ENCODE measurements at regions not wholly inside any gene's neighbourhood (a gene's known extent, or its start where the extent isn't known, plus 50 kb on each side); places are given as distances from the start of the nearest gene placed in this dataset.
"Not testable (repeated sequence)": the region's sequence is repeated elsewhere in the genome, so short reads cannot be mapped to it uniquely, and the experiment has no call there.

DNA sequence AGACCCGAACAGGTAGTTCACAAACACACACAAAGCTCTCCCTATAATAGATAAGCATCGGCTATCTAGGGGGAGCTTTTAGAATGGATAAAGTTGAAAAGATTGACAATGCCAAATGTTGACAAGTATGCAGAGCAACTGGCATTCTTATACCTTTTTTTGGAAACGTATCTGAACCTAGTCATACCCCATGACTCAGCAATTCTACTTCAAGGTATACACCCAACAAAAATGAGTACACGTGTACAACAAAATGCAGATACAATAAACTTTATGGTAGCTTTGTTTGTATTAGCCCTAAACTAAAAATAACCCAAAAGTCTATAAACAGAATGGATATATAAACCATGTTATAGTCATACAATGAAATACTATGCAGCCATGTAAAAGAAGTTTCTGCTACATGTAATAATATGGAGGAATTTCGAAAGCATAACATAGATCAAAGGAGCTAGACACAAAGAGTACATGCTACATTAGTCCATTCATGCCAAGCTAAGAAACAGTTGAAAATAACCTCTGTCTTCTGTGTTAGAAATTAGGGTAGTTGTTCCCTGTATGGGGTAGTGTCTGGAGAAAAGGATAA lies 718.5 kb upstream of the ZNF608 start:
- no peak for DNase-seq (ENCODE audit: low read depth in 3 of 3)

DNA sequence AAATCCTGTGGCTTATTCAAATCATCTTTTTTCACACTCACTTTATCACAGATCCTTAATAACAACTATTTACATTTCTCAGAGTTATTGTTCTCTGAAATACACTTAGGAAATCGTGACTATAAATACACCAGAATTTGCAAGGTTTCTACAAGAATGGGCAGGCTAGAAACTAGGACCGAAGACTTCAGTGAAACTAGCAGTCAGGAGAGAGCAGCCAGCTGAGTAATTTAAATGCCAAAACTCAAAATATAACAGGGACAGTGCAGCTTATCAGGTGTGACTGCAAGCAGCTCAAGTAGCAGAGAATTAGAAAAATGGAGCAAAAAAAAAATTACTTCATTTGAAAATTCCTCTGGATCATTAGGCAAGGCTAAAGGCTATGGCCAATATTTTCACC lies 719.3 kb upstream of the ZNF608 start:
- no peak for DNase-seq (ENCODE audit: low read depth in 3 of 3)

DNA sequence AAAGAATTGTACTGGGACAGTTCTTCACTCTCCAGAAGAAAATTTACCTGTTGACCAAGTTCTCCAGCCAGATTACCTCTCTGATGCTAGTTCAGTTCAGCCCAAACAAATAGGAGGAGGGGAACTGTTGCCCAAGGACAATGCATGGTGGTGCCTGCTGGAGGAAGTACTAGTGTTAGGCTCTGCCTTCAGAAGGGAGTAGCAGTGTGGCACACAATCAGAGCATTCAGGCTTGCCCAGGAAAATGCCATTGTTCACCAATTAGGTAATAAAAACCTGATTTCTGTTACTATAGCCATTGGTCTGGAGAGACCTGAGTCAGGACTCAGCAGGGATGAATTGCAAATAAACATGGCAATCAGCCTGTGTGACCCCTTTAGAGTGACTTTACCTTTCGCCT lies 720.8 kb upstream of the ZNF608 start:
- DNase-seq (ENCODE audit: low read depth in 3 of 3) = no peak

DNA sequence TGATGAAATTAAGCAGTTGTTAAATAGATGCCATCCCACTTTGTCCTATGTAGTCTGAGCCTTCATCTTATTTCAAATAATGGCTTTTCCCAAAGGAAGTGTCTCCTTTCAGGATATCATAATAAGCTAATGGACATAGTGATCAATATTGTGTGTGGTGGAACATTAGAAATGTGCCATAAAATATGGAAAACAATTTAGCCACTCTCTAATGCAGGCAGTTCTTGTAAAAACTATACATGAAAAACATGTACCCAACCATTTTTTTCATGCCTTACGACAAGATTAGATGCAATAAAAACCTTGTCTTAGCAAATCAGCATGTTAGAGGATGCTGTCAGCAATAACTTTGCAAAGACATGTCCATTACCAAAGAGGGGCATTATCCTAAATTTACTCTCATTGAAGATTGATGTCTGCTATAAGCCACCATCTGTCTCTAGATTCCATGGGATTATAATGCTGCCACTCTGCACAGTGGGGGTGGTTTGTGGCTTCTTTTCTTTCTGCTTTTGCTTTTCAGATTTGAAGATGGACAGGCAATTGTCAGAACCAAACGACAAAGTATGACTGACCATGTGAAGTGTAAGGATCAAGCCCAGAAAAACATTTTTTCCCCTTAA lies 724.0 kb upstream of the ZNF608 start:
- no peak for DNase-seq (ENCODE audit: low read depth in 3 of 3)

DNA sequence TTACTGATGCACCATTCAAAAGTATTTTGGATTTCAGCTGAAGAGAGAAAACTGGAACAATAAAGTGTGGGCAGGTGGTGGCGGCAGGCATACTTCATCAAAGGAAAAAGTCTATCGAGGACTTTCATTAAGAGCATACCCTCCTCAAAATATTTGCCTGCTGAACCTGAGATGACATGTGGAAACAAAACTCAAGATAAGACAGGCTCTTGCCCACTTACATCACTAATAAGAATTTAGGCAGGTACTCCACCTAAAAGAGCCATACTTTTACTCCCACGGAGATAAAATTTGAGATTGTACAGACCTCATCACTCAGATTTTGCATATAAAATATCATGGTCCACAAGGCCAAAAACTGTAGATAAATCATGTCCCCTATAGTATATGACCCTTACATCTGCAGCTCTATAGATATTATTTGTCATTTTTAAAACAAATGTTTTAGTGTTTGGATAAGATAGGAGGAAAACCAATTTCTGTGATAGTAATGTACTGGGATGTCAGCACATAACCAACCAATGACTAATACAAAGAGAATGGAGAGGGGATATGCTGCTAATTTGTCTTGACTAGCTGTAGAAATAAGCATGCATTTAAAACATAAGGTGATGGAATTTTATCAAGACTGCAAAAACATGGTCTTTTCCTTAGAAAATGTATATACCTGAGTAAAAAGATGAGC lies 730.6 kb upstream of the ZNF608 start:
- DNase-seq (ENCODE audit: low read depth in 3 of 3) = no peak

DNA sequence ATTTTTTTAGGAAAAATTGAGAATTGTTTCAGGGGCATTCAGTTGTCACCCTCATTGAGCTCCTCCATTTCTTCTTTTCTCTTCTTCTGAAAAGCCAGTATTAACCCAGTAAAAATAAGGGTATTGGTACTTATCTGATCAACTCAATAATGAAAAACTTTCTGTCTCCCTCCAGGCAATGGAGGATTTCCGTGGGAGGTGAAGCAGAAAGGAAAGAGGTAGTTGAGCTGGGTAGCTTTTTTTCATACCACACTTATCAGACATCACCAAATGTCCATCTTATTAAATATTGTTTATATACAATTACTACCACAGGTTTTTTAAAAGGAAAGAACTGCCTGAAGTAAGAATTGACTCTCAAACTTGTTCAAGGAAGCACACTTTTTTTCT lies 731.1 kb upstream of the ZNF608 start:
- DNase-seq (ENCODE audit: low read depth in 3 of 3) = no peak

DNA sequence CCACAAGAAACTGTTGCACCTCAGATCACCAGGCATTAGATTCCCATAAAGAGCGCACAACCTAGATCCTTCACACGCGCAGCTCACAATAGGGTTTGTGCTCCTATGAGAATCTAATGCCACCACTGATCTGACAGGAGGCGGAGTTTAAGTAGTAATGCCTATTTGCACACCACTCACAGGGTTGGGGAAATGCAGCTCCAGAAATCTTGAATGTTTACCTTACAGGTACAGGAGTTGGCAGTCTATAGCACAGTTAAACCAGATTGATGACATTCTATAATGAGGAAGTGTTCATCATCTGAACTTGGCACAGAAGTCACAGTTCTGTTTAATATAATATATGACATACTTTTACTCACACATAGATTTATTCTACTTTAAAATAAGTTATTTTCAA lies 732.2 kb upstream of the ZNF608 start:
- DNase-seq (ENCODE audit: low read depth in 3 of 3) = no peak

DNA sequence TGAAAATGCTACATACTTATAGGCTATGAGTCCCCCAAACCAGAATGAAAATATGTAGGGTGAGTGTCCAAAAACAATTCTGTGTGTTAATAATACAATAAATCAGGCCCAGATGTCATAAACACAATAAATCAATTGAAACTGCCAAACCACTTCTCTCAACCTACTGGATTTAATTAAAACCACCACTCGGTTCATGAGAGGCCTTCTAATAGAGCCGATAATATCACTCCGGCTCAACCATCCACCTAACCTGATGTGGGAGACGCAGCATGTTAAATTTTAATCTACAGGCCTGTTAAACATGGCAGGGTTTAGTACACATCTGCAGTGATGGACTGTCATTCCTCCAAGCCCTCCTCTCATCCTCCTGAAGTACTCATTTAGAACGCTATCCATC lies 734.5 kb upstream of the ZNF608 start:
- DNase-seq (ENCODE audit: low read depth in 3 of 3) = no peak

DNA sequence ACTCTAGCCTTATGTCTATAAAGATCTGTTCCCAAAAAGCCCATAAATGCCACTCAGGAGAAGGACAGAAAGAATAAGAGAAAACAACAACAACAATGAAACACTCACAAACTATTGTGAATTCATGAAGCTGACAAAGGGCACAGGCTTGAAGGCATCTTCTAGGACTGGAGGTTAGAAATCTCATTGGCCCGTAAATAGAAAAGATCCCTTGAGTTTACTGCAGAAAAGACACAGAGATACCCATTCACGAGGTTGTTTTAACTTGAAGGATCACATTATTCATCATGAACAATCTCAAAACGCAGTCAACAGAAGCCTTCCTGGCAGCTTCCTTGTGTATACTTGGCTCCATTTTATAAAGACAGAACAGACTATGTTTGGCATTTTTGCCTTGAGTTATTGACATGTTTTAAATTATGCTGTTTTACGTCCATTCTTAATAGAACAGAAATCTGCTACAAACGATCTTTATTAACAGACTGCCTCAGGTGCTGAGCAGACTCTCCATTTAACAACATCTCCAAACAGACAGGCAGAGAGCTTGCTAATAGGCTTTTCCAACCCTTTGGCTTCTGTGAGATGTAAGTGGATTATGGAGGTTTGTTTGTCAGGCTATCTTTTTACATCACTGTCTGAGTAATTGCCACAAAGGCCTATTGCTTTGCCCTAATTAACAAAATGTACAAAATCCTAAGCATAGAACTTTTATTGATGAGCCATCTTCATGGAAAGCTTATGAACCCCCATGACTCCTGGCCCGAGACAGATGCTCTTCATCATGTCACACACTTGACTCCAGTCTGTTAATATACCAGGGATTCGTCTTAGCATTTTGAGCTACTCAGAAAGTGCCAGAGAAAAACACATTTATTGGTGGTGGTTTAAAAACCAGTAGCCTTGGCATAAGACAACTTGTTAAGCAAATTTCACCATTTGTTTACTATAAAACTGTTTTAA lies 735.3 kb upstream of the ZNF608 start:
- DNase-seq (ENCODE audit: low read depth in 3 of 3) = no peak

DNA sequence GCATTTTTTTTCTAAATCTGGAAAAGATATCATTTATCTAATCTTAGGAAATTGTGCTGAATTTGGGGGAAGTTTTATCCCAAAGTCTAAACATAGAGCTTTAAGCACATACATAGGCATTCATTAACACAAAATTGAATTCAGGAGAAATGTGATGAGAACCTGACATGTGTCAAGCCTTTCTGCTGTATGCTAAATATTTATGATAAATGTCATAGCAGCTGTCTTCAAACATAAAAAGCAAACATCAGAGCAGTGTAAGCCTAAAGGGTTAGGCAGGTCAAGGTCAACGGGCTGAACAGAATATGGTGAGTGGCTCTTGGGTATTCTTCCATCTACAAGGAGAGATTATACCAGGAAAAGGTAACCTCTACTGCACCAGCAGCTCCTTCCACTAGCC lies 737.2 kb upstream of the ZNF608 start:
- no peak for DNase-seq (ENCODE audit: low read depth in 3 of 3)

DNA sequence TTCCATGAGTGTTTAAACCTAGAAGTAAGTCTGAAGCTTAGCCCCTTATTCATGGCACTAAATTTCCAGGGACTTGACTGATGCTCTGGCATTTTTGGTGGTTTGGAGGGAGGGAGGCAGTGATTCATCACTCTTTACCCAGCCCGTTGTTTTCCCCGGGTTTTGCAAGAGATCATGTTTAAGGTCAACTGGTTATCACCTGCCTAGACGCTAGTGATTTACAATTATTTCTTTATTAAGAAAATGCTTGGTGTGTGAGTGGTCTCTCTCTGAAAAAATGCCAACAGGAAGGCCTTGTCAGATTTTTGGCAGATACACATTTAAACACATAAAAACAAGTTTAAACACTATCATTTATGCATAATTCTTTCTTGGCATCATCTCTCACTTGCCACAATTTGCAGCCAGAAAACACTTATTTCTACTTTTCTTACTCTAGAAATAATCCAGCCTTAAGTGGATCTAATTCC lies 737.9 kb upstream of the ZNF608 start:
- DNase-seq (ENCODE audit: low read depth in 3 of 3) = no peak

DNA sequence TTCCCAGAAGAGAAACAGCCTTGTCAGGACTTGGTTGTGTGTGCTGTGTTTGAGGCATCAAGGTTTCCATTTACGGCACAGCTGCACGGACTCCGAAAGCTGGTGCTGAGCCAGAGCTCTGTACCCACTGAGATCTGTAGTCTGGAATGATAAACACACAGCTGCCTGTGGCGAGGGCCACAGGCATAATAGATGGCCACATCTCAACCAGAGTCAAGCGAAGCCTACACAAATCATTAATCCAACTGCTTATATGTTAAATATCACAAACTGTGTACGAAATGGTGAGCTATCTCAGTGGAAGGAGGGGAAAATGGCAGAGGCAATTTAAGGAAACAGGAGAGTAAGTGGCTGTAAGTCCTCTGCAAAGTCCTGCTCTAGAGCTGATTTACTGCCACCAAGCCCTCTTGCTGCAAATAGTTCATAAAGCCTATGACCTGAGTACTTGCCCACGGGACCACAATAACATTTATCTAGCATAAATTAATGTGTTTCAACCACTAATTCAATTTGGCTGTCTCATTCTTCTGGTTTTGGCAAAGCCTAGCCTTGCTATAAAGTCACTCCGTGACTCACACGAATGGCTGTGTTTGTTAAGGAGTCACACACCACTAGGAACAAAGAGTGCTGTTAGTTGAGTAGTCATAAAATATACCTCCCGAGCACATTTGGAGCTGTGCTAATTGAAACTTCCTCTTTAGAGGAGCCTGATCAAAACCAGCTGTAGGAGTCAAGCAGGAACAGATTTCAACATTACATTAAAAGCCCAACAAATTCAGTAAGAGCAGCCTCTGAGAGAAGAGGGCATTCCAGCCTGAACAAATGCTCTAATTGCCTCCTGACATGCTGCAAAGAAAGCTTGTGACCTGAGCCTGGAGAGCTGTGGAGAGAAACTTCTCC lies 738.6 kb upstream of the ZNF608 start:
- no peak for DNase-seq (ENCODE audit: low read depth in 3 of 3)

DNA sequence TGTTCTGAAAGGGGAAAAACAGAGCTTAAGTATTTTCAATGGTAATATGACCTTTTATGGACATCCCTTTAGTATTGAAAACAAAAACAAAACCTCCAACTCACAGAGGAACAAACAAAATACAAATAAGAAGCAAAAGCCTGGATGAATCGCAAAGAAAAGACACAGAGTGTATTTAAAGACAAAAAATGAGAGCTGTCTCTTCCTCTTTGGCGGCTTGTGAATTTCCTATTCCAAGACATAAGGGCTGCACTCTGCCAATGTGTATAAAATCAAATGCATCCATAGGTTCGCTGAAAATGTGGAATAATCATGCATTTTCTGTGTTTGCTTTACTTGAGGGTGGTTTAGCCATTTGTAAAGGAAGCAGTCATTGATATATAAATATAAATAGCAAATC lies 739.3 kb upstream of the ZNF608 start:
- DNase-seq (ENCODE audit: low read depth in 3 of 3) = no peak

DNA sequence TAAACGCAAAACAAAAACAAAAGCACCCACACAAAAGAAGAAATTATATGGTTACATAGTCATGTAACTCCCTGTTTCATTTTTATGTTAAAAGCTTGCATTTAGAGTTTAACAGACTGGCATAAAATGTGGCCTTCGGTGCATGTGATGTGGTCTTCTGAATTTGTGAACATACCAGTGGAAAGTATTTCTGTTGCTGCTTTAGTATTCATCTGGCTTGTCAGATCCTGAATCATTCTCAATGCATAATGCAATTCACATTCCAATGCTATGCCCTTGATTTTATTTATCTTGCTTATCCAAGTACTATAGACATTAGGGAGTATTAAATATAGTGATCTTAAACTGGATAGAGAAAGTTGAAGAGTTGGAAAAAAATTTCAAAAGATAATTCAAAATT lies 740.2 kb upstream of the ZNF608 start:
- no peak for DNase-seq (ENCODE audit: low read depth in 3 of 3)

DNA sequence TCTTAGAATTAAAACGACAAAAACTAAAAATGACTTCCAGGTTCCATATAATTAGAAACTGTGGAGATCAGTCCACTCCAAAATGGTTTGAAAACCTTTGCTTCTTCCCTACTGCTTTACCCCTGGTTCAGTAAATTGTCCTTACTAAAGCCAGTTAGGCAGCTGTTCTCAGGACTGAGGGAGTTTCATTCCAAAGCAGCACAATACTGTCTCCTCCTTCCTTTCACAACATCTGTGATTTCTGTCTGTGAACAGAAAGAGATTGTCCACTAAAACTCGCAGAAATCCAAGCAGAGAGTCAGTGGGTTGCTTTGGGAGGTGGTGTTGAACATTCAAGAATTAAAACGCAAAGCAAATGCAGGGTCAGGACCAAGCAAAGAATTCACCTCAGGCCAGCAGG lies 740.8 kb upstream of the ZNF608 start:
- DNase-seq (ENCODE audit: low read depth in 3 of 3) = no peak

DNA sequence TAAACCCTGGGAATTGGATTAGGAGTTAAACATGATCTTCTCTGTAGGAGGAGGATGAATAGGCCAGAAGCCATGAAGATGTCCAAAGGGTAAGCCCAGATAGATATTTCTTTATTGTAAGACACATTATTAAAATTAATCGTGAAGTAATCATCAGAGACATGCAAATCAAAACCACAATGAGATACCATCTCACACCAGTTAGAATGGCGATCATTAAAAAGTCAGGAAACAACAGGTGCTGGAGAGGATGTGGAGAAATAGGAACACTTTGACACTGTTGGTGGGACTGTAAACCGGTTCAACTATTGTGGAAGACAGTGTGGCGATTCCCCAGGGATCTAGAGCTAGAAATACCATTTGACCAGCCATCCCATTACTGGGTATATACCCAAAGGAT lies 741.2 kb upstream of the ZNF608 start:
- not testable (repeated sequence) for DNase-seq (ENCODE audit: low read depth in 3 of 3)

DNA sequence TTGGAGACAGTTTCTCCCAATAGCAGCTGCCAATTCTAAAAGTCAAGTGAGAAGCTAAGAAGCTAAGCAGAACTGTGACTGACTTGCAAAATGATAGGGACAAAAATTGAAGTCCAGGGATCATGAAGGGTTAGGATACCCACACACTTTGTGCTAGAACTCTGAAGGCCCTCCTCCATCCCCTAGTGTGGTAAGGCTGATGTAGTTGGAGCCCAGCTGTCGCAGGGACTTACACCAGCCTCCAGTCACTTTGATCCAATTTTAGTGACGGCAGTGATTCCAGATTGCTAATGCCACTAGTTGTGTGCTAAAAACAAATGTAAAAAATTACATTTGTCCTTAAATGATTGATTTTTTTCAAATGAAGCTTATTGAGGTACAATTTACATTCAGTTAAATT lies 742.7 kb upstream of the ZNF608 start:
- DNase-seq (ENCODE audit: low read depth in 3 of 3) = no peak

DNA sequence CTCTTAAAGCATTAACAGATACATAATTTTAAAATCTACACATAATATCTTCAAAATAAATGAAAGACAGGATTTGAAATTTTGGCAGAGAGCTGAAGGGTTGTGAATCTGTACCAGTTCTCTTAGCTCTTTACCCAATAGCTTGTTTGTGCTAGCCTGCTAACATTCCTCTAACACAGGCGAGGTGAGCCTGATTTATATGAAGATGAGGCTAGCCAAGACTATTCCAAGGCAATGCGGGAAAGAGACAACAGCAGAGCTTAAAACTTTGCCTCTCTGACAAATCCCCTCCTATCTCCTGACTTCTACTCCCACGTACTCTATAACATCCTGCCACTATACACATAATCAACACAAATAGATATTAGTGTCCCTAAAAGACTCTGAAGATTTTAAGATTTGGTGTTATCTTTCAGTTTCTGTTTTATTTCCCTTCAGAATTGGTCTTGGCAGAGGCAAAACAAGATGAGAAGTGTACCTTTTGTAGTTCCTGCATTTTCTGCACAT lies 745.6 kb upstream of the ZNF608 start:
- DNase-seq (ENCODE audit: low read depth in 3 of 3) = no peak

DNA sequence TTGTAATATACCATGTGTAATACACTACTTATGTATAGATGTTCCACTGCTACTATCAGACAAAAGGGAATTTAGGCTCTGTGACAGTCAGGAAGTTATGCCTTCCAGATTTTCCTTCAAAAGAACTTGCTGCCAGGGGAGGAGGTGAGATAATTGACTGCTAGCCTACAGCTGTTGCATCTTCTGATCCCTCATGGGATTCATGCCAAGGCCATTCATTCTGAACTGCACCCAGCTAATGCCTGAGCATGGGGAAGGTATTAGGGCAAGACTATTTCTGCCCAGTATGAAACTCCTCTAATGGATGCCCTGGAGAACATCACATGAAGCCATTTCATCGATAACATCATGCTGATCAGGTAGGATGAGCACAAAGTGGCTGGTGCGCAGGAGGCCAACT lies 746.5 kb upstream of the ZNF608 start:
- no peak for DNase-seq (ENCODE audit: low read depth in 3 of 3)

DNA sequence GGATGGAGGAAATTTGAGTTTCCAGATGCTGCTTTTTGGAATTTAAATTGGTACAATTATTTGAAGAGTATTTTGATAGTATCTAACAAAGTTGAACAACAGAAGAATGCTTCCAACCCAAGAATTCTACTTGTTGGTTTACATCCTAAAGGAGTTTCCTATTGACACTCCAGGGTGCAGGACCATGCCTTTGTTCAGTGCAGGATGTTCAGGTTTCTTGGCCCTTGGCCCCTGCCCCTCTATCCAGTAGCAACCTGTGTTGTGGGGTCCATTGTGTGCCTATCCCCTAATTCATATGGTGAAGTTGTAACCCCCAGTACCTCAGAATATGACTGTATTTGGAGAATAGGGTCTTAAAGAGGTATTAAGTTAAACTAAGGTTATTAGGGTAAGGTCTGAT lies 750.0 kb upstream of the ZNF608 start:
- DNase-seq (ENCODE audit: low read depth in 3 of 3) = no peak

DNA sequence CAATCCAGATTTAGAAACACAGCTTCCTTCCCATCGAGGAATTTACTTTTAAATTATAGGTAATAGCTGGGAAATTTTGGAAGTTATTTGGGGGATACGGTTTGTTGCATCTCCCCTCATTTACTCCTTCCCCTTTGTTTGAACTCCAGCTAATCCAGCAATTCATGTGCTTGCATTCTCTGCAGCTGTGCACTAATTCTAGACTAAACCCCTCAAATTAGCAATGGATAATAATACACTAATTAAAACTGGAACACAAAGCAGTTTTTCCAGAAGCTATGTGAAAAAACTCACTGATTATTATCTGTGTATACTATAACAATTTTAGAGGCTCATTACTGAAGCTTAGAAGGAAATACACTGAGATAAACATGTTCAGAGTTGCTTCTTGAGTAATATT lies 751.2 kb upstream of the ZNF608 start:
- no peak for DNase-seq (ENCODE audit: low read depth in 3 of 3)

Data from stimulated activated CD4-positive, alpha-beta T cell treated with anti-CD3 and anti-CD28 coated beads, TNF-alpha, amount 100 ng/mL, for 48 hours (primary cell).